Dedifferentiated amniotic fluid mesenchymal stem cell (primary cell): ENCODE measurements at regions not wholly inside any gene's neighbourhood (a gene's known extent, or its start where the extent isn't known, plus 50 kb on each side); places are given as distances from the start of the nearest gene placed in this dataset.
"Not testable (repeated sequence)": the region's sequence is repeated elsewhere in the genome, so short reads cannot be mapped to it uniquely, and the experiment has no call there.

Source experiments
- DNase-seq: peaks from one replicate; pipeline ENCODE4 v3.0.0-alpha.2; 2016; ENCODE audit errors: extremely low spot score

DNA sequence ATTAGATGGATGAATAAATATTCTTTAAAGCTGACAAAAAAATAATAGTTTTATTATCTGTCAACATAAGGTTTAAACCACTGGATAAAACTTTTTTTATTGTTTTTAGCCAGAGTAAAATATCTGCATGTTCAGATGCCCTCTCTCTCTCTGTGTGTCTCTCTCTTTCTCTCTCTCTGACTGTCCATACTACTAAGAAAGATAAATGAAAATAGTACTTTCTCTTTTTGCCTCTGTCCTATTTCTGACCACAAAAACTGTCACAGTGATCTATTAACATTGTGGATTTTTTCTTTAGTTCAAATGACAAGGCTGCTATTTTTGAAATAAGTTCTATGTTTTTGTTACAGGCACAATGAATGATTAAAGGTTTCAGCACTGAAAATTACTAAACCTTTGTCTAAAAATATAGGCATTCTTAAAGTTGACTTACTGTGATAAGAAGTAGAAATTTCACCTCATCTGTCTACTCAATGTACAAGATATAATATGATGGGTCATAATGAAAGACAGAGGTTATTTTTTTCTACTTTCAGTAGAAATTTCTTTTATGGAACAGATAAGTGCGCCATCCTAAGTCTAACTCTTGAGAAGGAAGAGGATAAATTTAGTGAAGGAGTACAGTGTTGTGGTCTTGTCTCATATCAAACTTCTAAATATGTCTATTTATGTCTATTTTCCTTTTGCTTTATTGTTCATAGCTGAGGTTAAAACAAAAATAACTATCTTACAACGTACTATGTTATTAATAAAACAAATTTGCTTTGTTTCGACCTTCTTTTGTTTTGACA lies 341.9 kb upstream of the EYS start:
- no peak for DNase-seq

DNA sequence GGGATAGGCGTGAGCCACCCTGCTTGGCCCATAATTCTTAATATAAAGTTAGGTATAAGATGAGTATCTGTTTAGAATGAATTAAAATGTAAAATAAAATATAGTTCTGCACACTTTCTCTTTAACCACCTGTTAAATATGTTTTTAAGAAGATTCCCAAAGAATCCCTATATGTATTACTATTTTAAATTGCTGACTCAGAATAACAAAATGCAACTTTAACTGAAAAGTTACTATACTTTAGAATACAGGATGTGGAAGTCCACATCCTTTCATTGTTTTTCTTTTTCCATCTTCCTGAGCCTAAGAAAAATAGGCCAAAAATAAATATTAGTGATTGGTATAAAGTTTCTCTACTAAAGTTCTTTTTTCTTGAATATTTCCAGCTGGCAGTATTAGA lies 325.6 kb upstream of the EYS start:
- no peak for DNase-seq

DNA sequence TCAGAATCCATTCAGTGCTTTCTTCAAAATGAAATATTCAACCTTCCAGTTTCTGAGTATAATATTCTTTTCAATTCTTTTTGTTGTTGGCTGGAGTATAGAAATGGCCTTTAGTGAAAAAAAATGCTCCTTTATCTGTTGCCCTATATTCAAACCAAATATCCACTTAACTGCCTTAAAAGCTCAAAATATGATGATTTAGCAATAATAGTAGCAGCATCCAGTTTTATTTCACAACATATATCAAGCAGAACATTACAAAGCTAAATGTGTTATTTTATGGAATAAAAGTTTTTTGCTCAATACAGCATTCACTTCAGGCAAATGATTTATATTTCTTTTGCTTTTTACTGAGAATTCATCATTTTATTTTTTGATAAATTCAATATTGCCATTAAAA lies 322.4 kb upstream of the EYS start:
- no peak for DNase-seq

DNA sequence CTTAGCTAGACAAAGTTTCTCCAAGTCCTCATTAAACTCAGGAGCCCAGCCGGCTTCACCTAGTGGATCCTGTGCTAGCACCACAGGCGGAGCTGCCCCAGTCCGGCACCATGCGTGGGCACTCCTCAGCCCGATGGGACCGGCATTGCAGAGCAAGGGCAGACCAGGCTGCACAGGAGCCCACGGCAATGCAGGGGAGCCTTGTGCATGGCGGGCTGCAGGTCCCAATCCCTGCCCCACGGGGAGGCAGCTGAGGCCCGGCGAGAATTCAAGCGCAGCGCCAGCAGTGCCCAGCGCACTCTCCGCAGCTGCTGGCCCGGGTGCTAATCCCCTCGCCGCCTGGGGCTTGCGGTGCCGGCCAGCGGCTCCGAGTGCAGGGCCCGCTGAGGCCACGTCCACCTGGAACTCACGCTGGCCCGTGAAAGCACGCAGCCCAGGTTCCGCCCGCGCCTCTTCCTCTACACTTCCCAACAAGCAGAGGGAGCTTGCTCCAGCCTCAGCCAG lies 292.3 kb upstream of the EYS start:
- DNase-seq: no peak

DNA sequence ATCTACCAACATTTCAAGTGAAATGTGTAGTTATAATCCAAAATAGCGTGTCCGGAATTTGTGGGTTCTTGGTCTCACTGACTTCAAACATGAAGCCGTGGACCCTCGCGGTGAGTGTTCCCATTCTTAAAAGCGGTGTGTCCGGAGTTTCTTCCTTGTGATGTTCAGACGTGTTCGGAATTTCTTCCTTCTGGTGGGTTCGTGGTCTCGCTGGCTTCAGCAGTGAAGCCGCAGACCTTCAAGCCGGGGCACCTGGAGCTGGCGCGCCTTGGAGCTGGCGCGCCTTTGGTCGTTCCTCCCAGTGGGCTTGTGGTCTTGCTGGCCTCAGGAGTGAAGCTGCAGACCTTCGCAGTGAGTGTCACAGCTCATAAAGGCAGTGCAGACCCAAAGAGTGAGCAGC lies 291.5 kb upstream of the EYS start:
- DNase-seq: no peak

DNA sequence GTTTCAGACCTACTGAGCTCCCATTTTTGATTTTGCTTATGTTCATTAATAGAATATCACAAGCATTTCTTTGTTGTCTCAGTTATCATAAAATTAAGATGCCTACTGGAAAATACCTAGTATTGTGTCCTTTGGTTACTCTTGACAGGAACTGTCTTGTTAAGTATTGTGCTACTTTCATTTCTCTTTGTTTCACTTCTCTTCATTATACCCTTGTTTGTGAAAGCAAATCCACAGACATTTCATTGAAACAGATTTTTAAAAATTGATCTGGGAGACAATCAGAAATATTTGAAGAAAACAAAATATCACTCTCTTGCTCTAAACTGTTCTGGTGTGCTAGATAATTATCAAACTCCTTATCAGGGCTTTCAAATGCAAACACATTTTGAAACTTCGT lies 290.5 kb upstream of the EYS start:
- no peak for DNase-seq

DNA sequence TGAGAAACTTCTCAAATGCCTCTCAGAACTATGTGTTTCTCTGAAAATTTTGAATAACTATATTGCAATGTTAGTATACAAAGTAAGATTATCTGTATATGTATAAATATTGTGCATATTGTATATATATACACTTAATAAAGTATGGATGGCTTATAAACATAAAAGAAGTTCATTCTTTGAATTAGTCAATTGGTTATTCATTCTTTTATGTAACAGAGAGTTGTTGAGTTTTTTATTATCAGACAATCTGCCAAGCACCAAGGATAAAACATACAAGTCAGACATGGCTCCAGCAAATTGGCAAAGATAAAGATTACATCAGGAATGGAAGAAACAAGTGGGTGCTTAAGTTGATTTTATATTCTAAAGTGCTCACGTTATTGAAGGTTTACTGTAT lies 289.1 kb upstream of the EYS start:
- DNase-seq: no peak

DNA sequence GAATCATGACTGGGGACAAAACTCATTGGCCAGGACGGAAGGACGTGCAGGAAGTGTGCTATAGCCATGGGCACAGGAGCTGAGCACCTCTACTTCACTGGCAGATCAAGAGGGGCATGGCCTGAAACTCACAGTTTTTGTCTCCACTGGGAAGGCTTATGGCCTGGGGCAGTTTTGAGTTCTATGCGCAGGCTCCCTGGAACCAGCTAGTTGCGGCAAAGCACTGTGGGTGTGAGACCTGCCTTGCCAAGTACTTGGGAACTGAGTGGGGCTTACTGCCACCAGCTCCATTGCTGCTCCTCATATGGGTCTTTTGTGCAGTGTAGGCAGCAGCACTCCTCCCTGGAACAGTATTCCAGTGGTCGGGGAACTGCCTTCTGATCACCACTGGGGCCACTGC lies 282.6 kb upstream of the EYS start:
- DNase-seq: no peak

DNA sequence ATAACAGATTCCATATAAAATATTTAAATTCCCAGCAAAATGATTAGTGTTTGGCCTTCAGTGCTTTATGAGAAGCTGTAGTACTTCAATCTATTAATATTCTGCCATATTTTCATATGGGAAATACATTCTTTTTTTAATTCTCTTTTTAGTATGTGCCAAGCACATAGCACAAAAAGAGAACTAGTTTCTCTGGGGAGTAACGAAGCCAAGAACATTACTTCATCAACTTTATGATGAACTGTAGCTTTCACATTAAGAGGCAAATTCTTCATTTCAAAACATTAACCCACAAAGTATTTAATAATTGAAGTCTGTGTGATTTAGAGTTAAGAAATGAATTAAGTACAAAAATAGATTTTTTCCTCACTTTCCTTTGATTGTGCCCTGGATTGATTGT lies 281.0 kb upstream of the EYS start:
- no peak for DNase-seq

DNA sequence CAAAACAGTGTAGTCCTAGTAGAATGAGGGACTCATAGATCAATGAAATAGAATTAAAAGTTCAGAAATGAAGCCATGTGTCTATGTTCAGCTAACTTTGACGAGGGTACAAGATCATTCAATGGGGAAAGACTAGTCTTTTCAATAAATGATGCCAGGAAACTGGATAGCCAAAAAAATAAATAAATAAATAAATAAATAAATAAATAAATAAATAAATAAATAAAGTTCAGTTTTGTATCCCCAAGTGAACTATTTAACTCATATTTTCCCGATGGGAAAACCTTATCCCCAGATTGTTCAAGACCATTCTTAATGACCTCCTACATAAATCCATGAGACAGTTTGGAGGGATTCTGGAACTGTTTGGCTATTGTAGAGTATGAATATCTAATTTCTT lies 277.1 kb upstream of the EYS start:
- no peak for DNase-seq

DNA sequence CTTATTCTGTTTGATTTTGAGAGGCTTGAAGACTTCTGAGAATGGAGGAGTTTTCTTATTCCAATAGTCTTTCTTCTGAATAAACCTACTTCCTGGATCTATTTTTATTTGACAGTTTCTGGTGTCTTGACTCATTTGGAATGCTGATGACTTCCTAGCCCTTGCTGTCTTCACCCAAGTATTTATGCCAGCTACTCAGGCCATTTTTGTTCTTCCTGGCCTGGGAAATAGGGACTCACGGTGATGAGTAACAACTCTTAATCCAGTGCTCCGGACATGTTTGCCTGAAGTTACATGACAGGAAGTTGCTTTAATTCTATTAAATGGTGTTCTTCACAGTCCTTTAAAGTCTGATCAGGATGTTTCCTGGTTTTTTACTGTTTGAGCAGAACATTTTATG lies 272.1 kb upstream of the EYS start:
- DNase-seq: no peak

DNA sequence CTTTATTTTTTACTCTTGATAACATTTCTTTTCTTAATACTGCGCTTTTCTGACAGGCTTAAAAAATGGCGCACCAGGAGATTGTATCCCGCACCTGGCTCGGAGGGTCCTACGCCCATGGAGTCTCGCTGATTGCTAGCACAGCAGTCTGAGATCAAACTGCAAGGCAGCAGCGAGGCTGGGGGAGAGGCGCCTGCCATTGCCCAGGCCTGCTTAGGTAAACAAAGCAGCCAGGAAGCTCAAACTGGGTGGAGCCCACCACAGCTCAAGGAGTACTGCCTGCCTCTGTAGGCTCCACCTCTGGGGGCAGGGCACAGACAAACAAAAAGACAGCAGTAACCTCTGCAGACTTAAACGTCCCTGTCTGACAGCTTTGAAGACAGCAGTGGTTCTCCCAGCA lies 264.2 kb upstream of the EYS start:
- DNase-seq: not testable (repeated sequence)

DNA sequence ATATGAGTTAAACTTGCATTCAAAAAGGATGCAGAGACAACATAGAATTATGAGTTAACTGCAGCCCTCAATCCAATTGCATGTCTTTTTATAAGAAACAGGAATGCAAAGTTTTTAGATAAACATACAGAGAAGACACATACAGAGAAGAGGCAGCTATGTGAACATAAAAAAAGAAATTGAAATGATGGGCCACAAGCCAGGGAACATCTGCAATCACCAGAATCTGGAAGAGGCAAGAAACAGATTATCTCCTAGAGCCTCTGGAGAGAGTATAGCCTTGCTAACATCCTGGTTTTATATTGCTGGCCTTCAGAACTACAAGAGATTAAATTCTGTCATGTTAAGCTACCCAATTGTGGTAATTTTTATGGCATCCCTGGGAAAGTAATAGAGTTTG lies 257.2 kb upstream of the EYS start:
- peak; percentile 5 for DNase-seq

DNA sequence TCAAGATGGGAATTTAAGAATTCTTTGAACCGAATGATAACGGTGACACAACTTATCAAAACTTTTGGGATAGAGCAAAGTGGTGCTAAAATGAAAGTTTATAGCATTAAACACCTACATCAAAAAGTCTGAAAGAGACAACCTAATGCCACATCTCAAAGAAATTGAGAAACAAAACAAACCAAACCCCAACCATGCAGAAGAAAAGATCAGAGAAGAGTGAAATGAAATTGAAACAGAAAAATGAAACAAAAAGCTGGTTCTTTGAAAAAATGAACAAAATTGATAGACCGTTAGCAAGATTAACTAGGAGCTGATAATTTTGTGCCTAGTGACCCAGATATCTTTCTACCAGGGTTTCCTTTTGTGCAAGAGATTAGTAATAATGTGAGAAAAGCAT lies 248.0 kb upstream of the EYS start:
- no peak for DNase-seq

DNA sequence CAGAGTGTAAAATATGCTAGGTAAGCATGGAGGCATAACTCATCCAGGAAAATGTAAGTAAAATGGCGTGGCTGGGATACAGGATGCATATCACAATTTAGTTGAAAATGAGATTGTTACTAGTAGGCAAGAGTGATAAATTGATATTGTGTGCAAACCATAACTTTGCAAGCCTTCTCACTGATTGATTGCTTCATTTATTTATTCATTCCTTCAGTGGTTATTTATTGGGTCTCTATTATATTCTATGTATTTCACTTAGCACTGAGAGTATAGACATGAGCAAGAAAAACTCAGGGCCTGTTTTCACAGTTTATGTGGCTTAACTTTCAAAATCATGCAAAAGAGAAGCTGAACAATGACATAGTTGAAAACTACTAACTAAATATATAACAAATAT lies 241.0 kb upstream of the EYS start:
- DNase-seq: no peak

DNA sequence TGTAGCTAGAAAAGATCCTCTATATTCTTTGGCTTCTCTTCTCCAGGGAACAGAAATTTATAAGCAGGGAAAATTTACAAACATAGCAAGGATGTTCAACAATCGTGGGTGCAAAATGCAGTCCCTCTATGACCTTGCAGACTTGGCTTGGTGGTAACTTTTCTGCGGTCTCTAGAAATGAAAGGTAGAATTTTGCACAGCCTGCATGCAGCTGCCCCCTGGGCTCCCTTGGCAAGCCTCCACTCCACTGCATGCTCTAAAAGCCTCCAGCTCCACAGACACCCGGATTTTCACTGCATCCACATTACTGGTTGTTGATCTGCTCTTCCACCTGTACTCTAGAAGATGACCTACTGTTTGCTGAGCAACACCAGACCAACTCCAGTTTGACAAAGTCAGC lies 236.5 kb upstream of the EYS start:
- DNase-seq: no peak

DNA sequence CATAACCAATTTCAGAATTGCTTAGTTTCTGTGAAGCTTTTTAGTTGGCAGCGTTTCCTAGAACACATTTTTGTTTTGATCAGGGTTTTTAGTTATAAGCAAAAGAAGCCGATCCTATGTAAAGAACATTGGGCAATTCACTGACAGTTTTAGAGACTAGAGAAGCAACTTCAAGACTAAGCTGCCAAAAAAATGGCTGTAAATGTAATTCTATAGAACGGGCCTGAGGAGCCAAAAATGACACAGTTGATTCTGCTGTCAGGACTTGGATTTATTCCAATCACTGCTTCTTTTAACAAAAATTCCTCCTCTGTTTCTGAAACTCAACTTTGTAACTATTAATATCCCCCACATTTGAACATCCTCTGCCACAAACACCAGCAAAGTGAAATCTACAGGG lies 236.0 kb upstream of the EYS start:
- no peak for DNase-seq

DNA sequence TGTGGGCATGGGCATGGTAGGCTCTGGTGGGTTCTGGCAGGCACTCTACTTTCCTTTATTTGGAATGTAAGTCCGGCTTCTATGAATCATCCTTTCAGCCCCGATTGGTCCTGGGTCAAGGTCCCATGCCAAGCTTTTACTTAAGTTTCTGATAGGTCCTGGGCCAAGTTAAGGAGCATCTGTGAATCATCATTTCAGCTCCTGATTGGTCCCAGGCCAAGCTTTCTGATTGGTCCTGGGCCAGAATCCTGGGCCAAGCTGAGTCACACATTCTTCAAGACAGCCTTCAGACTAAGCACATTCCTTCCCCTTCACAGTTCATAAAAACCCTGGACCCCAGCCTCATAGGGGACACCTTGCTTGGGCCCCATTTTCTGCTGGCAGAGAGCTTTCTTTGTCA lies 231.0 kb upstream of the EYS start:
- no peak for DNase-seq

DNA sequence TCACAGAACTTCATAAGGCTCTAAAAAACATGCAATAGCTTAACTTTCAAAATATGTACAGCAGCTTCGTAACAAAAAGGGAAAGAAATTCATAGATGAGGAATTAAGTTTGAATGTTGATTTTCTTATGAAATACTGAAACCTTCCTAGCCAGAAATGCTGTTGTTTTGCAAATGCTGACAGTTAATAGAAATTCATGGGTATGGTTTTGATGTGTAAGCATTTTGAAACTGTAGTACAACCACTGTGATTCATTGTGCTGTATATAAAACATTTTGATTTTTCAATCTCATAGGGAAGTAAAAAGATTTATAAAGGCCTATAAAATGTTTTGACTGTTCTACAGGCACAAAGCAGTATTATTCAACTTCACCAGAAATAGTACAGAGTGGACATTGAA lies 228.4 kb upstream of the EYS start:
- no peak for DNase-seq

DNA sequence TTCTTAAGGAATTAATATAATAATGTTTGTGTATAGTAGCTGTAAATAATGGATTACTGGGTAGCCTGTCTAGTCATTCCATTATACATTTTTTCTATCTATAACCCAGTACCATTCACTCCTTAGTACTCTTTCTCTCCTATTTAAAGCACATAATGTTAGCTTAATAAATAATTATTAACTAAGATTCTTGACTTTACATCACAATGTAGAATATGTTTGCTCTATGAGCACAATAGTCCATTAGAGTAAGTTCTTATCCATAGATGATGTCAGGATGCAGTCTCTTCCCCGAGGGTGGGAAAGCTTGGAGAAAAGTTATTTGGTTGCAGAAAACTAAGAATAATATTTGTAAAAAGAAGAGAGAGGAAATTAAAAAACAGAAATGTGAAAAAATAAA lies 226.4 kb upstream of the EYS start:
- DNase-seq: no peak

DNA sequence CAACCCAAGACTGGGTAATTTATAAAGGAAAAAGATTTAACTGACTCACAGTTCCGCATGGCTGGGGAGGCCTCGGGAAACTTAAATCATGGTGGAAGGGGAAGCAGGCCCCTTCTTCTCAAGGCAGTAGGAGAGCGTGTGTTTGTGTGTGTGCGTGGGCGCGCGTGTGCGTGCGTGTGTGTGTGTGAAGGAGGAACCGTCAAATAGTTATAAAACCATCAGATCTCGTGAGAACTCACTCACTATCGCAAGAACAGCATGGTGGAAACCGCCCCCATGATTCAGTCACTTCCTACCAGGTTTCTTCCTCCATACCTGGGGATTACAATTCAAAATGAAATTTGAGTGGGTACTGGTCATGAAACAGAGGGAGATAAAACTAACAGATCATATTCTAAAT lies 220.1 kb upstream of the EYS start:
- no peak for DNase-seq

DNA sequence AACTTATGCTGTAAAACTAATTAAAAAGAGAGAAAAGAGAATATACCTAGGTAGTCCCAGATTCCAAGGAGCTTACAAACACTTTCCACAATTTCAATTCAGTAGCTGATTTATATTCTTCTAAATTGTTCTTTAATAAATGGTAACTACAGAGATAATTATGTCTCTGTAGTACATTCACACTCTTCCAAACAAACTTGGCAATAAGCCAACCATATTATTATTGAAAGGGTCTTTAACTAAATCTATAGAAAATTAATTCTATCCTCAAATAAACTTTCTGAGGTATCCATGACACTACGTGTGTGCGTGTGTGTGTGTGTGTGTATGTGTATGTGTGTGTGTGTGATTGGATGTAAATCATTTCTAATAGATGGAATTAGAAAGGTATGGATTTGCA lies 217.4 kb upstream of the EYS start:
- no peak for DNase-seq

DNA sequence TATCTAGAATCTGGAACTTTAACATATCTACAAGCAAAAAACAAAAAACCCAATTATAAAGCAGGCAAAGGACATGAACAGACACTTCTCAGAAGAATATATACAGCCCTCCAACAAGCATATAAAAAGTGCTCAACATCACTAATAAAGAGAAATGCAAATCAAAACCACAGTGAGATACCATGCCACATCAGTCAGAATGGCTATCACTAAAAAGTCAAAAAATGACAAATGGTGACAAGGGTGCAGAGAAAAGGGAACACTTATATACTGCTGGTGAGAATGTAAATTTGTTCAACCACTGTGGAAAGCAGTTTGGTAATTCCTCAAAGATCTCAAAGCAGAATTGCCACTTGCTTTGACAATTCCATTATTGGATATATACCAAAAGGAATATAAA lies 215.0 kb upstream of the EYS start:
- DNase-seq: no peak

DNA sequence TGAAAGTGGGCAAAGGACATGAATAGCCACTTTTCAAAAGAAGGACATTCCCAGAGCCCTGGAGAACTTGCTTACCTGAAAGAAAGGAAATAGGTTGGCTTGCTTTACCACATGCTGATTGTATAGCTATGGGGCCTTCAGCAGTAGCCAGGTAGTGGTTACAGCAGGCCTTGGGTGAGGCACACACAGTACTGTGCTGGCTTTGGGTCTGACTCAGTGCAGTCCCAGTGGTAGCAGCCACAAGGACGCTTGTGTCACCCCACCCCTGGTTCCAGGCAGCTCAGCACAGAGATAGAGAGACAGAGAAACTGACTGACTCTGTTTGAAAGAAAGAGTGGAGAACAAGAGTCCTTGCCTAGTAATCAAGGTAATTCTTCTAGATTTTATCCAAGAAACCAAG lies 201.0 kb upstream of the EYS start:
- no peak for DNase-seq
